ENCODE measurements at regions not wholly inside any gene's neighbourhood (a gene's known extent, or its start where the extent isn't known, plus 50 kb on each side); places are given as distances from the start of the nearest gene placed in this dataset.
A peak's percentile ranks its signal among the peaks of the same experiment; 100 is the strongest.

- no peak for TF ChIP-seq JUND (IDR thresholded peaks at IDR 0.05)
- TF ChIP-seq, protein P1, sequence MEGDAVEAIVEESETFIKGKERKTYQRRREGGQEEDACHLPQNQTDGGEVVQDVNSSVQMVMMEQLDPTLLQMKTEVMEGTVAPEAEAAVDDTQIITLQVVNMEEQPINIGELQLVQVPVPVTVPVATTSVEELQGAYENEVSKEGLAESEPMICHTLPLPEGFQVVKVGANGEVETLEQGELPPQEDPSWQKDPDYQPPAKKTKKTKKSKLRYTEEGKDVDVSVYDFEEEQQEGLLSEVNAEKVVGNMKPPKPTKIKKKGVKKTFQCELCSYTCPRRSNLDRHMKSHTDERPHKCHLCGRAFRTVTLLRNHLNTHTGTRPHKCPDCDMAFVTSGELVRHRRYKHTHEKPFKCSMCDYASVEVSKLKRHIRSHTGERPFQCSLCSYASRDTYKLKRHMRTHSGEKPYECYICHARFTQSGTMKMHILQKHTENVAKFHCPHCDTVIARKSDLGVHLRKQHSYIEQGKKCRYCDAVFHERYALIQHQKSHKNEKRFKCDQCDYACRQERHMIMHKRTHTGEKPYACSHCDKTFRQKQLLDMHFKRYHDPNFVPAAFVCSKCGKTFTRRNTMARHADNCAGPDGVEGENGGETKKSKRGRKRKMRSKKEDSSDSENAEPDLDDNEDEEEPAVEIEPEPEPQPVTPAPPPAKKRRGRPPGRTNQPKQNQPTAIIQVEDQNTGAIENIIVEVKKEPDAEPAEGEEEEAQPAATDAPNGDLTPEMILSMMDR (IDR thresholded peaks at IDR 0.05) = peak; percentile 58
- TF ChIP-seq GATA2 (CRISPR knock-in tag; IDR thresholded peaks at IDR 0.05) = no peak
- TF ChIP-seq, protein P2, sequence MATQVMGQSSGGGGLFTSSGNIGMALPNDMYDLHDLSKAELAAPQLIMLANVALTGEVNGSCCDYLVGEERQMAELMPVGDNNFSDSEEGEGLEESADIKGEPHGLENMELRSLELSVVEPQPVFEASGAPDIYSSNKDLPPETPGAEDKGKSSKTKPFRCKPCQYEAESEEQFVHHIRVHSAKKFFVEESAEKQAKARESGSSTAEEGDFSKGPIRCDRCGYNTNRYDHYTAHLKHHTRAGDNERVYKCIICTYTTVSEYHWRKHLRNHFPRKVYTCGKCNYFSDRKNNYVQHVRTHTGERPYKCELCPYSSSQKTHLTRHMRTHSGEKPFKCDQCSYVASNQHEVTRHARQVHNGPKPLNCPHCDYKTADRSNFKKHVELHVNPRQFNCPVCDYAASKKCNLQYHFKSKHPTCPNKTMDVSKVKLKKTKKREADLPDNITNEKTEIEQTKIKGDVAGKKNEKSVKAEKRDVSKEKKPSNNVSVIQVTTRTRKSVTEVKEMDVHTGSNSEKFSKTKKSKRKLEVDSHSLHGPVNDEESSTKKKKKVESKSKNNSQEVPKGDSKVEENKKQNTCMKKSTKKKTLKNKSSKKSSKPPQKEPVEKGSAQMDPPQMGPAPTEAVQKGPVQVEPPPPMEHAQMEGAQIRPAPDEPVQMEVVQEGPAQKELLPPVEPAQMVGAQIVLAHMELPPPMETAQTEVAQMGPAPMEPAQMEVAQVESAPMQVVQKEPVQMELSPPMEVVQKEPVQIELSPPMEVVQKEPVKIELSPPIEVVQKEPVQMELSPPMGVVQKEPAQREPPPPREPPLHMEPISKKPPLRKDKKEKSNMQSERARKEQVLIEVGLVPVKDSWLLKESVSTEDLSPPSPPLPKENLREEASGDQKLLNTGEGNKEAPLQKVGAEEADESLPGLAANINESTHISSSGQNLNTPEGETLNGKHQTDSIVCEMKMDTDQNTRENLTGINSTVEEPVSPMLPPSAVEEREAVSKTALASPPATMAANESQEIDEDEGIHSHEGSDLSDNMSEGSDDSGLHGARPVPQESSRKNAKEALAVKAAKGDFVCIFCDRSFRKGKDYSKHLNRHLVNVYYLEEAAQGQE (IDR thresholded peaks at IDR 0.05; ENCODE audit: low read depth, low read length) = no peak
- no peak for TF ChIP-seq TAF1 (IDR thresholded peaks at IDR 0.05; ENCODE audit: borderline replicate concordance, low read depth, low read length)
- no peak for TF ChIP-seq POLR2AphosphoS5 (IDR thresholded peaks at IDR 0.05; ENCODE audit: low read depth, low read length)
- TF ChIP-seq, protein P3, sequence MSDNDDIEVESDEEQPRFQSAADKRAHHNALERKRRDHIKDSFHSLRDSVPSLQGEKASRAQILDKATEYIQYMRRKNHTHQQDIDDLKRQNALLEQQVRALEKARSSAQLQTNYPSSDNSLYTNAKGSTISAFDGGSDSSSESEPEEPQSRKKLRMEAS (IDR thresholded peaks at IDR 0.05; ENCODE audit: low read depth) = no peak
- TF ChIP-seq YY1 (IDR thresholded peaks at IDR 0.05; ENCODE audit: low read depth) = no peak
- TF ChIP-seq RFX5 (IDR thresholded peaks at IDR 0.05; ENCODE audit: low read length) = no peak
Measured at GRCh38 chr16:19980632-19981265, 92.9 kb downstream of the GPR139 start.
